Mucosa of descending colon (tissue), 3 donors: ENCODE measurements at regions not wholly inside any gene's neighbourhood (a gene's known extent, or its start where the extent isn't known, plus 50 kb on each side); places are given as distances from the start of the nearest gene placed in this dataset.

Experiments used
- ATAC-seq: fragments of 200-7000 bp; cut with Tn5 transposase; one replicate; pipeline ENCODE4 v1.9.1; 2020; ENCODE audit warnings: mild to moderate bottlenecking, moderate library complexity
- DNase-seq, 3 donors: peaks; one replicate each; pipeline ENCODE4 v3.0.0-alpha.2; 2020
- H3K36me3 ChIP-seq: fragments of 200-600 bp; one replicate; pipeline ENCODE4 v1.8.0; 2021; ENCODE audit warnings: low read depth, mild to moderate bottlenecking
- H3K4me1 ChIP-seq: fragments of 200-600 bp; one replicate; pipeline ENCODE4 v1.8.0; 2021; ENCODE audit warnings: low read depth, mild to moderate bottlenecking
- H3K4me3 ChIP-seq: fragments of 200-600 bp; one replicate; pipeline ENCODE4 v1.8.0; 2021; ENCODE audit warnings: mild to moderate bottlenecking
- H3K9me3 ChIP-seq: fragments of 200-600 bp; one replicate; pipeline ENCODE4 v1.8.0; 2021; ENCODE audit warnings: mild to moderate bottlenecking
- CTCF ChIP-seq: fragments of 200-600 bp; IDR thresholded peaks from one replicate; pipeline ENCODE4 v1.8.0; 2022; ENCODE audit warnings: antibody characterized with exemption, mild to moderate bottlenecking
- intact Hi-C, 2 donors: fragments of 100-400 bp; cut with DNase I in 1 of 2; cut with micrococcal nuclease in 1 of 2; formaldehyde crosslinking; loops; one replicate each; pipeline versions ENCODE4 v1.11.0 to v1.11.1; 2022; cut with DNase I, micrococcal nuclease
- donor health status: DM: no; HTN: no; CAD: no; lungs with moderate emphysema.
- donor health status: DM: no; HTN: no; CAD: no.
- donor health status: DM: no; HTN: yes; CAD: no.

DNA sequence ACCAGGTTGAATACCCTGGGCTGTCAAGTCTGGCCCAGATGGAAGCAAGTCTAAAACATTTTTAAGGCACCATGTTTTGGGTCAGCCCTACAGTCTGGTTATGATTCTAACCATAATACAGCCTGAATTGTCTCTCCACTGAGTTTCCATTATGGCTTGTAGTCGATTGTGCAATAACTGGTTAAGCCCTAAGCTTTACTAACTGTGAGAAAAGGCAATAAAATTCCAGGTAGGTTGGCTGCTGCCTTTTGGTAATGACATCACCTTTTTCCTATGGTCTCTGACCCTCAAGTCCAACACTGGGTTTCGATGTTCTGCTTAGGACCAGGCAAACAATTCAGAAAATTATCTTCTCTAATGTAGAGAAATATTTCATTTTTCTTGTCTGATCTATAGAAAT lies 243.3 kb downstream of the ACTL7B start:
- intact Hi-C loops = loop anchor here in 1 of 2 donors (10.0 kb wide), 1 partner anchor 62 kb away; no protein-coding TSS in a partner anchor
- no peaks in the 10 kb centered on the region for H3K9me3 ChIP-seq
- no peaks in the 10 kb centered on the region for H3K4me1 ChIP-seq
- no peak for TF ChIP-seq CTCF
- no peak overlapping the region for H3K4me3 ChIP-seq
- no peaks in the 10 kb centered on the region for H3K36me3 ChIP-seq
- ATAC-seq (peak; percentile 38), DNase-seq (no peak)

GRCh38 chr9:108609897-108610253 lies 245.9 kb downstream of the ACTL7B start:
- no peak overlapping the region for H3K4me3 ChIP-seq
- H3K36me3 ChIP-seq = no peaks in the 10 kb centered on the region
- no peaks in the 10 kb centered on the region for H3K4me1 ChIP-seq
- intact Hi-C loops = loop anchor here in 1 of 2 donors (10.0 kb wide), 1 partner anchor 65 kb away; no protein-coding TSS in a partner anchor
- DNase-seq (no peak), ATAC-seq (no peak)
- no peak for TF ChIP-seq CTCF
- no peaks in the 10 kb centered on the region for H3K9me3 ChIP-seq

DNA sequence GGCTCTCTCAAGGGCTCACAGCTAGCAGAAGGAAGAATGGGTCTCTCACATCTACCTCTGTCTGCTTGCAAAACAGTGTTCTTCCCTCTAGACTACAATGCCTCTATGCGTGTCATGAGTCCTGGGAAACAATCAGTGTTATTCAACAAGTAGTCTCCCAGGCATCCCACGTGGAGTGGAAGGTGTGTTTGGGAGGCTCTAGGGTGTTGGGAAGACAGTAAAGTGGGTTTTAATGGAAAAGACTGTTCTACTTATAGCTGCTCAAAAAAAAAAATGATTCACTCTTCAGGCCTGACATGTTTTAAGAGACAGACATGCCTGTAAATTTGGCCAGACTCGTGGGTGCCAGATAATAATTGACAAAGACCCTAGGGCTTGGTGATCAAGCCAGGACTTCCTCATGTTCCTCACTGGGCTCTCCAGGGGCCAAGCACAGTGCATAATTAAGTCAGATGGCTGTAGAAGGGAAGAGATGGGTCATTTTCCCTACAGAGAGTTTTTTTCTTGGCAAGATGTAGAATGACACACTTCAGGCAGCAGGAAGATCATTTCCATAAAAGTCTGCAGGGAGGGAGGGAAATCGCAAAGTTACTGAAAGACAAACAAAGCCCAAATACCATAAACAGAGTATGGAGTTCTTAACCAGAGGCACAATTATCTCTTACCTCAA lies 246.4 kb downstream of the ACTL7B start:
- ATAC-seq (no peak), DNase-seq (no peak)
- H3K4me3 ChIP-seq = no peak overlapping the region
- H3K36me3 ChIP-seq = no peaks in the 10 kb centered on the region
- H3K4me1 ChIP-seq = no peaks in the 10 kb centered on the region
- no peaks in the 10 kb centered on the region for H3K9me3 ChIP-seq
- intact Hi-C loops = no loop called here
- TF ChIP-seq CTCF = no peak

DNA sequence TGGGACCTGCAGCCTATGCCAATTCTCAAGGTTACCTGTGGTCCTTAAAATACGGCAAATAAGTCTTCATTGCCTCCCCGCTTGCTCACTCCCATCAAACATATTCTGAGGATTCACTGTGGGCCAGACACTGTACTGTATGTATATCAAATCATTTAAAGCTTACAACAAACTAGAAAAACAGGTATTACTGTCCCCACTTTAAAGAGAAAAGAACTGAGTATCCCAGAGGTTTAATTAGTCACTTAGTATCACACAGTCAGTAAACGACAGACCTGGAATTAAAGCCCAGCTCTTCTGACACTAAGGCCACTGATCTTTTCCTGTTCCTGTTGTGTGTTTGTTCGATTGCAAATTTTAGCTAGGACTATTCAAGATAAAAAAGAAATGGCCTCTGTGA lies 248.2 kb downstream of the ACTL7B start:
- no peak for TF ChIP-seq CTCF
- ATAC-seq (no peak), DNase-seq (no peak)
- no peaks in the 10 kb centered on the region for H3K9me3 ChIP-seq
- no peaks in the 10 kb centered on the region for H3K36me3 ChIP-seq
- H3K4me3 ChIP-seq = no peak overlapping the region
- no peaks in the 10 kb centered on the region for H3K4me1 ChIP-seq
- intact Hi-C loops = no loop called here

DNA sequence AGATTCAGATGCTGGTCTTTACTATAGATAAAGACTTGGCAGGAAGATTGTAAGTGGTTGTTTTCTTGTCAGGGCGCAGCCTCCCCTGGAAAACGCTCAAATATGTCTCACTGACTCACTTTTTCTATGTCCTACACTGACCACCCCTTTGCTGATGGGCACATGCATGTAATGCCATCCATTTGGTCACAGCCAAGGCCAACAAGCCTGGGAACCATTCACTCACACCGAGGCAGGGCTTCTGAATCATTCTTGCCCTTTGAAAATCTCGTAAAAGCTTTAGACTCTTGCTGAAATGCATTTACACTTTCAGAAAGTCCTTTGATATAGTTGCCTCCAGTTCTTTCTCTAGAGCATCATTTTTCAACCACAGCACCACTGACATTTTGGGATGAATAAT lies 249.4 kb downstream of the ACTL7B start:
- intact Hi-C loops = no loop called here
- no peaks in the 10 kb centered on the region for H3K36me3 ChIP-seq
- no peaks in the 10 kb centered on the region for H3K4me1 ChIP-seq
- no peak overlapping the region for H3K4me3 ChIP-seq
- DNase-seq (no peak), ATAC-seq (no peak)
- no peak for TF ChIP-seq CTCF
- H3K9me3 ChIP-seq = no peaks in the 10 kb centered on the region

DNA sequence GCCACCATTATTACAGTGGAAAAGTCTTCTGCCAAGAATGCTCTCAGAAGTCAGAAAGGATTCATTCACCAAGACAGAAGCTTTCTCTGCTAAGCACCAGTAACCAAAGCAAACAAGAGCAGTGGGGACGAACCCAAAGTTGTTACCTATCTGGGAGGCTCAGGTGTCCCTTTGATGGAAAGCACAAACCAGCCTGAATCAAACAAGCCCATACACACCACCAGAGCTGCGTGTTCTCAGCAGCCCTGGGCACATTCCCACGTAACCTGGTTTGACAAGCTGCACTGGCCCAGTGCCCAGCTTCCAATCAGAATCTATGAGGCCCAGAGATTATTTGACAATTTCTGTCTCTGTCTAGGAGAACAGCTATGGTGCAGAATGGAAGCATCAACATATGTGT lies 252.6 kb downstream of the ACTL7B start:
- ATAC-seq (no peak), DNase-seq (no peak)
- H3K36me3 ChIP-seq = no peaks in the 10 kb centered on the region
- no peaks in the 10 kb centered on the region for H3K4me1 ChIP-seq
- H3K9me3 ChIP-seq = no peaks in the 10 kb centered on the region
- no peak overlapping the region for H3K4me3 ChIP-seq
- intact Hi-C loops = no loop called here
- TF ChIP-seq CTCF = no peak
